NCI-H1417 (cell line): ENCODE measurements at regions not wholly inside any gene's neighbourhood (a gene's known extent, or its start where the extent isn't known, plus 50 kb on each side); places are given as distances from the start of the nearest gene placed in this dataset.
A peak's percentile ranks its signal among the peaks of the same experiment; 100 is the strongest.

Experiments
- DNase-seq, 3 experiments: peaks; one replicate each; lab custom pipeline; 2025; lab: John Stamatoyannopoulos, UW

GRCh38 chr4:138663883-138664282, 351.7 kb upstream of the NOCT start:
- DNase-seq: no peak

- peak in 2 of 3 experiments; percentile 12 to 40 for DNase-seq
Observed at GRCh38 chr4:138659812-138660316, 355.7 kb upstream of the NOCT start.

GRCh38 chr4:138659037-138659811, 356.4 kb upstream of the NOCT start:
- DNase-seq: no peak

GRCh38 chr4:138658518-138658917, 357.1 kb upstream of the NOCT start:
- DNase-seq: no peak

GRCh38 chr4:138656990-138657389, 358.6 kb upstream of the NOCT start:
- DNase-seq: no peak

- no peak for DNase-seq
Observed at GRCh38 chr4:138655985-138656384, 359.6 kb upstream of the NOCT start.

- no peak for DNase-seq
Observed at GRCh38 chr4:138655286-138655685, 360.3 kb upstream of the NOCT start.

- DNase-seq: no peak
Observed at GRCh38 chr4:138650929-138651448, 364.6 kb upstream of the NOCT start.

- DNase-seq: no peak
Observed at GRCh38 chr4:138650495-138650894, 365.1 kb upstream of the NOCT start.

GRCh38 chr4:138647433-138647832, 368.1 kb upstream of the NOCT start:
- DNase-seq: no peak

- no peak for DNase-seq
Observed at GRCh38 chr4:138646383-138646782, 369.2 kb upstream of the NOCT start.

GRCh38 chr4:138645289-138645688, 370.3 kb upstream of the NOCT start:
- no peak for DNase-seq

GRCh38 chr4:138644322-138644721, 371.3 kb upstream of the NOCT start:
- DNase-seq: no peak

GRCh38 chr4:138643827-138644226, 371.8 kb upstream of the NOCT start:
- DNase-seq: no peak

GRCh38 chr4:138639018-138639741, 376.4 kb upstream of the NOCT start:
- no peak for DNase-seq

- peak in 1 of 3 experiments; percentile 66 for DNase-seq
Observed at GRCh38 chr4:138636781-138637180, 378.8 kb upstream of the NOCT start.

GRCh38 chr4:138634915-138635314, 380.7 kb upstream of the NOCT start:
- no peak for DNase-seq

- no peak for DNase-seq
Observed at GRCh38 chr4:138633580-138633904, 382.0 kb upstream of the NOCT start.

GRCh38 chr4:138632856-138633579, 382.6 kb upstream of the NOCT start:
- peak in 2 of 3 experiments; percentile 40 to 81 for DNase-seq

GRCh38 chr4:138630666-138631065, 384.9 kb upstream of the NOCT start:
- no peak for DNase-seq

- DNase-seq: no peak
Observed at GRCh38 chr4:138629669-138630068, 385.9 kb upstream of the NOCT start.

GRCh38 chr4:138627096-138627495, 384.9 kb upstream of the SLC7A11 start:
- no peak for DNase-seq
